Neural cell (in vitro differentiated cells): ENCODE measurements at regions not wholly inside any gene's neighbourhood (a gene's known extent, or its start where the extent isn't known, plus 50 kb on each side); places are given as distances from the start of the nearest gene placed in this dataset.

Experiments used
- H2AFZ ChIP-seq: fragments of 200-600, 300-800 bp; sonication (generic), shearing (Covaris generic); 2 replicates; pipeline ENCODE4 v1.6.0; 2014; ENCODE audit warnings: low read depth, mild to moderate bottlenecking, antibody characterized with exemption, low read length, moderate library complexity
- H3F3A ChIP-seq: fragments of 200-600 bp; shearing (Covaris generic); 2 replicates; pipeline ENCODE4 v1.6.1; 2016; ENCODE audit warnings: mild to moderate bottlenecking, moderate library complexity, mixed read lengths, antibody characterized with exemption, low read length; ENCODE audit not compliant: insufficient read depth, poor library complexity, severe bottlenecking
- H3K27ac ChIP-seq: fragments of 200-600, 300-800 bp; sonication (generic), shearing (Covaris generic); 2 replicates; pipeline ENCODE4 v1.5.1; 2014; ENCODE audit warnings: mild to moderate bottlenecking, low read length, moderate library complexity
- H3K27me3 ChIP-seq: fragments of 300-800, 200-600 bp; sonication (generic), shearing (Covaris generic); 2 replicates; pipeline ENCODE4 v1.6.0; 2014; ENCODE audit warnings: mild to moderate bottlenecking, low read depth, low read length, moderate library complexity; ENCODE audit not compliant: insufficient read depth
- H3K36me3 ChIP-seq: fragments of 300-800, 200-600 bp; sonication (generic), shearing (Covaris generic); 2 replicates; pipeline ENCODE4 v1.5.1; 2014; ENCODE audit warnings: mild to moderate bottlenecking, antibody characterized with exemption, low read length, moderate library complexity; ENCODE audit not compliant: insufficient read depth
- H3K4me2 ChIP-seq: fragments of 300-800, 200-600 bp; sonication (generic), shearing (Covaris generic); 2 replicates; pipeline ENCODE4 v1.6.0; 2014; ENCODE audit warnings: mild to moderate bottlenecking, low read length
- H3K4me3 ChIP-seq: fragments of 300-800, 200-600 bp; sonication (generic), shearing (Covaris generic); 2 replicates; pipeline ENCODE4 v1.5.1; 2014; ENCODE audit warnings: mild to moderate bottlenecking, low read length, moderate library complexity
- H3K79me2 ChIP-seq: fragments of 200-600 bp; shearing (Covaris generic); replicated peaks from 2 replicates; pipeline ENCODE4 v1.6.0; 2014; ENCODE audit warnings: mild to moderate bottlenecking, low read length, moderate library complexity; ENCODE audit not compliant: insufficient read depth
- H3K9ac ChIP-seq: fragments of 300-800, 200-600 bp; sonication (generic), shearing (Covaris generic); 2 replicates; pipeline ENCODE4 v1.6.1; 2016; ENCODE audit warnings: mild to moderate bottlenecking, low read length, mixed read lengths
- H3K9me2 ChIP-seq: fragments of 200-600 bp; shearing (Covaris generic); 2 replicates; pipeline ENCODE4 v1.6.1; 2016; ENCODE audit warnings: mild to moderate bottlenecking, low read length, mixed read lengths; ENCODE audit not compliant: insufficient read depth
- H3K9me3 ChIP-seq: fragments of 200-600, 300-800 bp; sonication (generic), shearing (Covaris generic); 2 replicates; pipeline ENCODE4 v1.6.1; 2016; ENCODE audit warnings: mild to moderate bottlenecking, mixed run types, low read length, moderate library complexity, mixed read lengths
- H4K20me1 ChIP-seq: fragments of 200-600 bp; shearing (Covaris generic); 2 replicates; pipeline ENCODE4 v1.6.1; 2016; ENCODE audit warnings: mild to moderate bottlenecking, mixed run types; ENCODE audit not compliant: insufficient read depth
- CTCF ChIP-seq: fragments of 450-650 bp; IDR thresholded peaks from 2 replicates; pipeline ENCODE4 v1.5.1; 2014; ENCODE audit warnings: antibody characterized with exemption, mild to moderate bottlenecking, moderate library complexity; ENCODE audit not compliant: poor library complexity, severe bottlenecking
- EP300 ChIP-seq: fragments of 450-650 bp; conservative IDR thresholded peaks from 2 replicates; pipeline ENCODE4 v1.6.1; 2014; ENCODE audit warnings: antibody characterized with exemption, mild to moderate bottlenecking, moderate library complexity; ENCODE audit not compliant: poor library complexity, severe bottlenecking
- EZH2 ChIP-seq: fragments of 200-600, 300-800 bp; shearing (Covaris generic), sonication (generic); IDR thresholded peaks from 2 replicates; pipeline ENCODE4 v1.6.1; 2014; ENCODE audit warnings: antibody characterized with exemption, low read length, borderline replicate concordance, mild to moderate bottlenecking; ENCODE audit not compliant: insufficient read depth, poor library complexity, severe bottlenecking
- MXI1 ChIP-seq: fragments of 450-650 bp; conservative IDR thresholded peaks from 2 replicates; pipeline ENCODE4 v1.6.1; 2014; ENCODE audit warnings: antibody characterized with exemption, mild to moderate bottlenecking; ENCODE audit not compliant: poor library complexity, severe bottlenecking
- POLR2AphosphoS5 ChIP-seq: IDR thresholded peaks from 2 replicates; pipeline ENCODE4 v1.6.1; 2012
- RAD21 ChIP-seq: fragments of 450-650 bp; conservative IDR thresholded peaks from 2 replicates; pipeline ENCODE4 v1.6.1; 2014; ENCODE audit warnings: antibody characterized with exemption, mild to moderate bottlenecking, moderate library complexity
- REST ChIP-seq: IDR thresholded peaks from 2 replicates; pipeline ENCODE4 v1.6.1; 2012; ENCODE audit warnings: borderline replicate concordance
- SMC3 ChIP-seq: fragments of 450-650 bp; conservative IDR thresholded peaks from 2 replicates; pipeline ENCODE4 v1.6.1; 2014; ENCODE audit warnings: antibody characterized with exemption, mild to moderate bottlenecking, moderate library complexity; ENCODE audit not compliant: poor library complexity
- TAF1 ChIP-seq: IDR thresholded peaks from 2 replicates; pipeline ENCODE4 v1.6.1; 2012; ENCODE audit warnings: low read depth

- Histone ChIP-seq H3K4me2 (no peak overlapping the region), H3K9me2 (no peaks in the 10 kb centered on the region), H3K27me3 (no peaks in the 10 kb centered on the region), H2AFZ (no peak overlapping the region), H3K79me2 (no peaks in the 10 kb centered on the region), H3F3A (no peaks in the 10 kb centered on the region), H3K36me3 (no peaks in the 10 kb centered on the region), H4K20me1 (no peaks in the 10 kb centered on the region), H3K9me3 (no peaks in the 10 kb centered on the region), H3K9ac (no peak overlapping the region), H3K4me3 (no peak overlapping the region), H3K27ac (no peak overlapping the region)
- no peak for TF ChIP-seq TAF1
- no peak for TF ChIP-seq EP300
- TF ChIP-seq RAD21, result no peak
- TF ChIP-seq MXI1, result no peak
- TF ChIP-seq CTCF, result no peak
- no peak for TF ChIP-seq POLR2AphosphoS5
- TF ChIP-seq REST, result no peak
- TF ChIP-seq EZH2, result no peak
- no peak for TF ChIP-seq SMC3
Measured at GRCh38 chr2:3001615-3002560, 375.7 kb downstream of the EIPR1 start.

- no peak overlapping the region for H3K4me3 ChIP-seq
Measured at GRCh38 chr2:3000968-3001367, 376.6 kb downstream of the EIPR1 start.

More at GRCh38 chr2:3000968-3001367, 376.6 kb downstream of the EIPR1 start:
- Histone ChIP-seq H3K9ac (no peak overlapping the region), H3K79me2 (no peaks in the 10 kb centered on the region), H3K27ac (no peak overlapping the region), H3K4me2 (no peak overlapping the region), H3K36me3 (no peaks in the 10 kb centered on the region), H3K27me3 (no peaks in the 10 kb centered on the region), H2AFZ (no peak overlapping the region), H4K20me1 (no peaks in the 10 kb centered on the region), H3F3A (no peaks in the 10 kb centered on the region), H3K9me3 (no peaks in the 10 kb centered on the region), H3K9me2 (no peaks in the 10 kb centered on the region)
- TF ChIP-seq CTCF, result no peak
- no peak for TF ChIP-seq TAF1
- TF ChIP-seq MXI1, result no peak
- no peak for TF ChIP-seq EP300
- TF ChIP-seq POLR2AphosphoS5, result no peak
- TF ChIP-seq REST, result no peak
- no peak for TF ChIP-seq SMC3
- no peak for TF ChIP-seq RAD21
- no peak for TF ChIP-seq EZH2
